Activated T-cell treated with anti-CD3 and anti-CD28 coated beads for 48 hours (primary cell): ENCODE measurements at regions not wholly inside any gene's neighbourhood (a gene's known extent, or its start where the extent isn't known, plus 50 kb on each side); places are given as distances from the start of the nearest gene placed in this dataset.

Source experiments
- DNase-seq: peaks from one replicate; pipeline ENCODE4 v3.0.0-alpha.2; 2020; ENCODE audit warnings: low read depth

DNA sequence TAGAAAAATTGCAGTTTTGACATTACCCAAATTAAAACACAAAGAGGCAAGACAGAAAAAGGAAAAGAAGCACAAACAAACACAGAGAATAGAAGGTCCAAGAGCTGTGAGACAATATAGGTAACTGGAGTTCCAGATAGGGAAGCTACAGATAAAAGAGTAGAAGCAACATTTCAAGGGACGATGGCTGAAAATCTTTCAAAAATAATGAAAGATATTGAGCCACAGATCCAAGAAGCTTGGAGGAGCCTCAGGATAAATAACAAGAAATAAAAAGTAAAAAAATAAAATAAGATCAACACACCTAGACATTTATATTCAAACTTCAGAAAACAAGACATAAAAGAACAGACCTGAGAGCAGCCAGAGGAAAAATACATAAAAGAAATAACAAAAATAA lies 164.9 kb downstream of the FNDC1 start:
- no peak for DNase-seq

DNA sequence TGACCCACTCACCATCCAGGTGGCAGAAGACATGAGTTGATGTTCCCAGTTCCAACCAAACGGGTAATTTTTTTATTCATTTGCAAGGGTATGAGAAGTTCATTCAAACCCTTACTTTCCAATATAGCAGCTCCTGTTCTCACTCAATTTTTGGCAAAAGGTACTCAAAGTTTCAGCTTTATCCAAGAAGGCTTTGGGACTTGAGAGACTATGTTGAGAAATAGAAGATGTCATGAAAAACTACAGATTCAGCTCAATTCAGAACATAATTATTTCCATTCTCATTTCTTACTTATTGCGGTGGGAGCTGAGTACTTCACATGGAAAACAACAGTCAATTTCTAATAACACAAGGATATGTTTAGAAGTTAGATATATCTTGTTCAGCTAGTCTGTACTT lies 162.3 kb downstream of the FNDC1 start:
- DNase-seq, result no peak

DNA sequence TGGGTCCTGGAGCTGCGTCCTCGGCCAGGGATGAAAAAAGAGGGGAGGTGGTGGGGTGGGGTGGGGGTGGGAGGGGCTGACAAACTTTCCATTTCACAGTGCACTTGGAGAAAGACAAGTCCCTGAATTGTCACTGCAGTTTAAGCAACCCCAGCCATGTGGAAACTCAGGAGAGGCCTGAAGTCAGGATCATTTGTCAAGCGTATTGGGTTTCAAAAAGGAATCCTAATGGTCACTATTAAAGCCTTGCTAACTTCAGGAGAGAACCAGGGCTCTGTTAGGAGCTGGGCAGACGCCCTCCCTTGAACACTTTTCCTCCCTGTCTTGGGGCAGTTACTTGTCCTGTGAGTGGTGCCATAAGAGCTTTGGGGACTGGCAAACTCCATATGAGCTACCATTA lies 159.9 kb downstream of the FNDC1 start:
- DNase-seq, result no peak

DNA sequence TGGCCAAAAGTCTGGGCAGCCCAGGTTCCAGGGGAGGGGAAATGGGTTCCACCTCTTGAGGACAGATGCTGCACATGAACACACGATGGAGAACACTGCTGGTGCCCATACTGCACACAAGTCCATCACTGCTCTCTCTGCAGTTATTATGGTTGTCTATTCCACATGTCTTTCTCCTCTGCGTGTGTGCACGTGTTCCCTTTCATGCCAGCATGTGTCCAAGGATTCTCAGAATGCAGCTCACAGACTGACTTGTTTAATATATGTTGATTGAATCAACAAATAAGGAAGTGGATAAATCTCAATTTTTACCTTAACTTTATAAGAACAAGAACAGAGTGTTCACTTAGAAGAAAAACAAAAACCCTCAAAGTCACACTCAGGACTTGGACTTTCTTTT lies 158.9 kb downstream of the FNDC1 start:
- DNase-seq, result no peak

DNA sequence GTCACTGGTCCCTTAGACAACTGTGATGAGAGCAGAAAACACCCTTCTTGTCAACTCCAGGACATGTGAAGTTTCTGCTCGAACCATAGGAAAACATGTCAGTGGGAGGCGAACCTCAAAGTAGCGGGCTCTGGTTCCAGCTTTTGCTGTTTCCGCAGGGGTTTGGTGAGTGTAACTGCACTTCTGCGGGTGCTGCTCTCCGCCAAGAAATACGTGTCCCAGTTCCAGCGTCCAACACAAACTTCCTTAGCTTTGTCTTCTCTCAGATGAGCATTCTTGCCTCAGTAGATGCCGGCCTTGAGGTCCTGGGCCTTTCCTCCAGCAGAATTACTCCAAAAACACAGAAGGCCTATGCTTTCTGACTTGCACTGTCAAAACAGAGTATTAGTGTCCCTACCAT lies 156.3 kb downstream of the FNDC1 start:
- DNase-seq, result no peak

DNA sequence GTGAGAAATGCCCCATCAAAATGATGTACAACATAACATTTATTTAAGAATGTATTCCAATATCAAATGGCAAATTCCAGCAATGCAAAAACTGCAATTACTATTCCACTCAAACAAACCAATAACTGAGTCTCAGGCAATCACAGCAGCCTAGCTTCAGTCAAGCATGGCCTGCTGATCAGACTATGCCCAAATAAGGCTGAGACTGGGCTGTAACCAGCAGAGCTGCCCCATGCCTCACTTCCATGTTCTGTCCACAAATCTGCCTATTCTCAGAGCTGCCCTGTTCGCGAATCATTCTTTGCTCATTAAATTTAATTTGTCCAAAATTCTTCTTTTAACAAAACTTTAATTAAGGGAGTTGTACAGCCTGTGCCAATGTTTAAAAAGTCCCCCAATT lies 155.4 kb downstream of the FNDC1 start:
- DNase-seq, result no peak
